ENCODE measurements at regions not wholly inside any gene's neighbourhood (a gene's known extent, or its start where the extent isn't known, plus 50 kb on each side); places are given as distances from the start of the nearest gene placed in this dataset.

DNA sequence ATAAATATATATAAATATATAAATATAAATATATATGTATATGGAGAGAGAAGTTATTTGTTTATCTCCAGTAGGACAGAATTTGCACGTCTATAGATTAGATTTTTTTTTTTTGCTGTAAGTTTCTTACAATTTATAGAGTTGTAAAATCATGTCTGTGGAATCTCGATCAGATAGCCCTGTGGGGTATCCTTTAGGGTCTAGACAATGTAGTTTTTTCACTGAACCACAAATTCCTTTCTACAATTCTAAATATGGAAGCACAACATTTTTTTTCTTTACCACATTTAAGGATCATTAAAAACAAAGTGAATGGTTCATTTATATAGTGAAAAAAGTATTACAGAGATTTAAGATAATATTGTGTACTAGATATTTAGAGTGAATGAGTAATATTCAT, 384.2 kb upstream of the ZNF608 start:
- TF ChIP-seq FOXM1 (IDR thresholded peaks at IDR 0.05; ENCODE audit: borderline replicate concordance, low read depth) (no peak), TCF12 (IDR thresholded peaks at IDR 0.05; ENCODE audit: low read depth) (no peak), CEBPB (IDR thresholded peaks at IDR 0.05) (no peak), TEAD4 (IDR thresholded peaks at IDR 0.05) (no peak), CREB1 (IDR thresholded peaks at IDR 0.05; ENCODE audit: low read depth) (no peak), YY1 (IDR thresholded peaks at IDR 0.05; ENCODE audit: low read depth) (no peak), RAD21 (IDR thresholded peaks at IDR 0.05; ENCODE audit: low read depth) (no peak), TAF1 (IDR thresholded peaks at IDR 0.05; ENCODE audit: low read depth) (no peak), EP300 (IDR thresholded peaks at IDR 0.05; ENCODE audit: borderline replicate concordance) (no peak), NFIC (IDR thresholded peaks at IDR 0.05) (no peak), EGR1 (IDR thresholded peaks at IDR 0.05) (no peak), ZBTB7A (IDR thresholded peaks at IDR 0.05; ENCODE audit: low read depth) (no peak)
- TF ChIP-seq, protein P1, sequence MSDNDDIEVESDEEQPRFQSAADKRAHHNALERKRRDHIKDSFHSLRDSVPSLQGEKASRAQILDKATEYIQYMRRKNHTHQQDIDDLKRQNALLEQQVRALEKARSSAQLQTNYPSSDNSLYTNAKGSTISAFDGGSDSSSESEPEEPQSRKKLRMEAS (IDR thresholded peaks at IDR 0.05) = no peak
- TF ChIP-seq, protein P2, sequence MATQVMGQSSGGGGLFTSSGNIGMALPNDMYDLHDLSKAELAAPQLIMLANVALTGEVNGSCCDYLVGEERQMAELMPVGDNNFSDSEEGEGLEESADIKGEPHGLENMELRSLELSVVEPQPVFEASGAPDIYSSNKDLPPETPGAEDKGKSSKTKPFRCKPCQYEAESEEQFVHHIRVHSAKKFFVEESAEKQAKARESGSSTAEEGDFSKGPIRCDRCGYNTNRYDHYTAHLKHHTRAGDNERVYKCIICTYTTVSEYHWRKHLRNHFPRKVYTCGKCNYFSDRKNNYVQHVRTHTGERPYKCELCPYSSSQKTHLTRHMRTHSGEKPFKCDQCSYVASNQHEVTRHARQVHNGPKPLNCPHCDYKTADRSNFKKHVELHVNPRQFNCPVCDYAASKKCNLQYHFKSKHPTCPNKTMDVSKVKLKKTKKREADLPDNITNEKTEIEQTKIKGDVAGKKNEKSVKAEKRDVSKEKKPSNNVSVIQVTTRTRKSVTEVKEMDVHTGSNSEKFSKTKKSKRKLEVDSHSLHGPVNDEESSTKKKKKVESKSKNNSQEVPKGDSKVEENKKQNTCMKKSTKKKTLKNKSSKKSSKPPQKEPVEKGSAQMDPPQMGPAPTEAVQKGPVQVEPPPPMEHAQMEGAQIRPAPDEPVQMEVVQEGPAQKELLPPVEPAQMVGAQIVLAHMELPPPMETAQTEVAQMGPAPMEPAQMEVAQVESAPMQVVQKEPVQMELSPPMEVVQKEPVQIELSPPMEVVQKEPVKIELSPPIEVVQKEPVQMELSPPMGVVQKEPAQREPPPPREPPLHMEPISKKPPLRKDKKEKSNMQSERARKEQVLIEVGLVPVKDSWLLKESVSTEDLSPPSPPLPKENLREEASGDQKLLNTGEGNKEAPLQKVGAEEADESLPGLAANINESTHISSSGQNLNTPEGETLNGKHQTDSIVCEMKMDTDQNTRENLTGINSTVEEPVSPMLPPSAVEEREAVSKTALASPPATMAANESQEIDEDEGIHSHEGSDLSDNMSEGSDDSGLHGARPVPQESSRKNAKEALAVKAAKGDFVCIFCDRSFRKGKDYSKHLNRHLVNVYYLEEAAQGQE (IDR thresholded peaks at IDR 0.05; ENCODE audit: low read depth) = no peak
- TF ChIP-seq, protein P3, sequence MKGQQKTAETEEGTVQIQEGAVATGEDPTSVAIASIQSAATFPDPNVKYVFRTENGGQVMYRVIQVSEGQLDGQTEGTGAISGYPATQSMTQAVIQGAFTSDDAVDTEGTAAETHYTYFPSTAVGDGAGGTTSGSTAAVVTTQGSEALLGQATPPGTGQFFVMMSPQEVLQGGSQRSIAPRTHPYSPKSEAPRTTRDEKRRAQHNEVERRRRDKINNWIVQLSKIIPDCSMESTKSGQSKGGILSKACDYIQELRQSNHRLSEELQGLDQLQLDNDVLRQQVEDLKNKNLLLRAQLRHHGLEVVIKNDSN (IDR thresholded peaks at IDR 0.05) = no peak

DNA sequence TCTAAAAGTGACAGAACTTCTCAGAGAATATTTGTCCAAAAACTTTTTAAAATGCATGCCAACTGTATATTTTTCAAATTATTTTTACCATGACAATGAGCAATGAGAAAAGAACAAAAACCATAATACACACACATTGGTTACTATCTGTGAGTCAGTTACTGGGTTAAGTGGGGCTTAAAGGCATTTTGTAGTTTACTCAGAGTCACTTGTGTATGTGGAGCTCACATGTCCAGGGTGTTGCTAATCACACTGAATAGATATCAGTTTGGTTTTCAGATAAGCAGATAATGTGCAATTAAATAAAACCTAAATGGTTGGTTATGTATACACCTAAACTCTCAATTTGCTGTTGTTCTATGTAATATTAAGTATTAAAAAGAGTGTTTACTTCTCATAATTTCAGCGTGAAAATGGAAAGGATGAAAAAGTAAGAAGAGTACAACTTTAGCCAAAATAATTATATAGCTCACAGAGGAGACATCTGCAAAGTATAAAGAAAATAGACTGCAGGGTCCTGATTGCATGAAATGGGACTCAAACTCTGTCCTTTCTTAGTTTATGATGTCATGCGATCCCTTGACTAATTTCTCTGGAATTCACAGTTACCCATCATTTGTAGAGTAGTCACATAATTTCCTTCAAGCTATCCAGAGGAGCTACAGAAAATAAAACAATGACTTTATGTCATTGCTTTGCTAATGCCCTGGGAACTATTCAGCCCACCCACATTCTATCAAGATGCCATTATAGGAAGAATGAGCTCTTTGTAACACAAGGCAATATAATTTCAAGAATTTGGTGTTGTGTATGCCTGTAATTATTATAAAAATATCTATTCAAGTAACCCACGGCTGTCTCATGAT, 388.0 kb upstream of the ZNF608 start:
- TF ChIP-seq, protein P2 (IDR thresholded peaks at IDR 0.05; ENCODE audit: low read depth) = no peak
- TF ChIP-seq TCF12 (IDR thresholded peaks at IDR 0.05; ENCODE audit: low read depth) = peak; percentile 79
- no peak for TF ChIP-seq TAF1 (IDR thresholded peaks at IDR 0.05; ENCODE audit: low read depth)
- TF ChIP-seq EGR1 (IDR thresholded peaks at IDR 0.05) = no peak
- TF ChIP-seq EP300 (IDR thresholded peaks at IDR 0.05; ENCODE audit: borderline replicate concordance) = peak; percentile 94; the same call in 1 of the 2 replicates
- TF ChIP-seq ZBTB7A (IDR thresholded peaks at IDR 0.05; ENCODE audit: low read depth) = no peak
- peak; percentile 8; the same call in 1 of the 2 replicates for TF ChIP-seq RAD21 (IDR thresholded peaks at IDR 0.05; ENCODE audit: low read depth)
- TF ChIP-seq TEAD4 (IDR thresholded peaks at IDR 0.05) = peak; percentile 76
- peak; percentile 90 for TF ChIP-seq FOXM1 (IDR thresholded peaks at IDR 0.05; ENCODE audit: borderline replicate concordance, low read depth)
- TF ChIP-seq NFIC (IDR thresholded peaks at IDR 0.05) = peak; percentile 27; the same call in 1 of the 2 replicates
- TF ChIP-seq, protein P3 (IDR thresholded peaks at IDR 0.05) = no peak
- TF ChIP-seq CREB1 (IDR thresholded peaks at IDR 0.05; ENCODE audit: low read depth) = no peak
- no peak for TF ChIP-seq YY1 (IDR thresholded peaks at IDR 0.05; ENCODE audit: low read depth)
- TF ChIP-seq, protein P1 (IDR thresholded peaks at IDR 0.05) = no peak
- TF ChIP-seq CEBPB (IDR thresholded peaks at IDR 0.05) = no peak

DNA sequence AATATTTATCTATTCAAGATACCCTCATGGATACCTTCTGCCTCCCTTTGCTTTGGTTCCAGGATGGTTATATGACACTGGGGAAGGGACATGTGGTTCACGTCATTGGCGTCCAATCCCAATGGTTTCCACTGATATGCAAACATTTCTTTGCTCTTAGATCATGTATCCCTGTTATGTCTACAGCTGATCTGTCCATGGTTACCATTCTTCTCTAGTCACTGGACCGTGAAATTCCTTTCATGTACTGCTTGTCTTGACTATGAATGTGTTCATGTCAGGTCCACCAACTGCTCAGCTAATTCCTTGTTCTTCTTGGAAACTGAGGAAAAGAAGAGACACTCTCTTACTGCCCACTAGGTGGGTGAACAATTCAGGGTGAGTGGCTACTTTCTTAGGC, 391.1 kb upstream of the ZNF608 start:
- TF ChIP-seq FOXM1 (IDR thresholded peaks at IDR 0.05; ENCODE audit: borderline replicate concordance, low read depth) (no peak), CREB1 (IDR thresholded peaks at IDR 0.05; ENCODE audit: low read depth) (no peak), RAD21 (IDR thresholded peaks at IDR 0.05; ENCODE audit: low read depth) (no peak), CEBPB (IDR thresholded peaks at IDR 0.05) (no peak), EGR1 (IDR thresholded peaks at IDR 0.05) (no peak), TCF12 (IDR thresholded peaks at IDR 0.05; ENCODE audit: low read depth) (0 out of 2 replicates have a peak, but pooled peaks have one; percentile 20), ZBTB7A (IDR thresholded peaks at IDR 0.05; ENCODE audit: low read depth) (no peak), YY1 (IDR thresholded peaks at IDR 0.05; ENCODE audit: low read depth) (no peak), EP300 (IDR thresholded peaks at IDR 0.05; ENCODE audit: borderline replicate concordance) (peak; percentile 82), TEAD4 (IDR thresholded peaks at IDR 0.05) (peak; percentile 87), TAF1 (IDR thresholded peaks at IDR 0.05; ENCODE audit: low read depth) (no peak), NFIC (IDR thresholded peaks at IDR 0.05) (no peak)
- TF ChIP-seq, protein P1 (IDR thresholded peaks at IDR 0.05) = 0 out of 2 replicates have a peak, but pooled peaks have one; percentile 9
- TF ChIP-seq, protein P2 (IDR thresholded peaks at IDR 0.05; ENCODE audit: low read depth) = peak; percentile 56; the same call in 1 of the 2 replicates
- TF ChIP-seq, protein P3 (IDR thresholded peaks at IDR 0.05) = 0 out of 2 replicates have a peak, but pooled peaks have one; percentile 31
